ENCODE measurements at regions not wholly inside any gene's neighbourhood (a gene's known extent, or its start where the extent isn't known, plus 50 kb on each side); places are given as distances from the start of the nearest gene placed in this dataset.

DNA sequence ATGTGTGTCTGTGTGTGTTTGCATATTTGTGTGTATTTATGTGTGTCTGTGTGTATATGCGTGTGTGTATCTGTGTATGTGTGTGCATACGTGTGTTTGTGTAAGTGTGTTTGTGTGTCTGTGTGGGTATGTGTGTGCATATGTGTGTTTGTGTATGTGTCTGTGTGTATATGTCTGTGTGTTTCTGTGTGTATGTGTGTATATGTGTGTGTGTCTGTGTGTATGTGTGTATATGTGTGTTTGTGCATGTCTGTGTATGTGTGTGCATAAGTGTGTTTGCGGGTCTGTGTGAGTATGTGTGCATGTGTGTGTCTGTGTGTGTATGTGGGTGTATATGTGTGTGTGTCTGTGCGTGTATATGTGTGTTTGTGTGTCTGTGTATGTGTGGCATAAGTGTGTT is 1030.5 kb upstream of the TMEM132C start:
- TF ChIP-seq, protein P1, sequence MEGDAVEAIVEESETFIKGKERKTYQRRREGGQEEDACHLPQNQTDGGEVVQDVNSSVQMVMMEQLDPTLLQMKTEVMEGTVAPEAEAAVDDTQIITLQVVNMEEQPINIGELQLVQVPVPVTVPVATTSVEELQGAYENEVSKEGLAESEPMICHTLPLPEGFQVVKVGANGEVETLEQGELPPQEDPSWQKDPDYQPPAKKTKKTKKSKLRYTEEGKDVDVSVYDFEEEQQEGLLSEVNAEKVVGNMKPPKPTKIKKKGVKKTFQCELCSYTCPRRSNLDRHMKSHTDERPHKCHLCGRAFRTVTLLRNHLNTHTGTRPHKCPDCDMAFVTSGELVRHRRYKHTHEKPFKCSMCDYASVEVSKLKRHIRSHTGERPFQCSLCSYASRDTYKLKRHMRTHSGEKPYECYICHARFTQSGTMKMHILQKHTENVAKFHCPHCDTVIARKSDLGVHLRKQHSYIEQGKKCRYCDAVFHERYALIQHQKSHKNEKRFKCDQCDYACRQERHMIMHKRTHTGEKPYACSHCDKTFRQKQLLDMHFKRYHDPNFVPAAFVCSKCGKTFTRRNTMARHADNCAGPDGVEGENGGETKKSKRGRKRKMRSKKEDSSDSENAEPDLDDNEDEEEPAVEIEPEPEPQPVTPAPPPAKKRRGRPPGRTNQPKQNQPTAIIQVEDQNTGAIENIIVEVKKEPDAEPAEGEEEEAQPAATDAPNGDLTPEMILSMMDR (conservative IDR thresholded peaks at IDR 0.05; ENCODE audit: low read depth, low read length), result no peak
- no peak overlapping the region for H3K4me3 ChIP-seq (ENCODE audit: low read depth, low read length)
- no peak for DNase-seq (ENCODE audit: low read depth)

DNA sequence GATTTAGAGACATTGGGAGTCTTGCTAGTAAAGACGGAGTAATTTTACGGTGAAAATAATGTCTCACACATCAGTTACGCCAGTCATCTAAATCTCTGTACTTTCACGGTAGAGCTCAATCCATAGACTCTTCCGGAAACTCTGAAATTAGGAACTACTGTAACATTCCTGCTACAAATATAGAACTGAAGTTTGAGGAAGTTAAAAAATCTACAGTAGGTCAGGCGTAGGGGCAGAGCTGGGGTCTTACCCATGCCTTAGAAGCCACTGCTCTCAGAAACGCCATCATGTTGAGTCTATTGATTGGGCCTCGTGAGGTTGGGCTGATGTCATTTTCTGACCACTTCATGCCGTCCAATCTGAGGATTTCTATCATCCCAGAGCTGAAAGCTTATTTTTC is 1029.8 kb upstream of the TMEM132C start:
- TF ChIP-seq, protein P1 (conservative IDR thresholded peaks at IDR 0.05; ENCODE audit: low read depth, low read length), result no peak
- no peak overlapping the region for H3K4me3 ChIP-seq (ENCODE audit: low read depth, low read length)
- DNase-seq (ENCODE audit: low read depth), result no peak

DNA sequence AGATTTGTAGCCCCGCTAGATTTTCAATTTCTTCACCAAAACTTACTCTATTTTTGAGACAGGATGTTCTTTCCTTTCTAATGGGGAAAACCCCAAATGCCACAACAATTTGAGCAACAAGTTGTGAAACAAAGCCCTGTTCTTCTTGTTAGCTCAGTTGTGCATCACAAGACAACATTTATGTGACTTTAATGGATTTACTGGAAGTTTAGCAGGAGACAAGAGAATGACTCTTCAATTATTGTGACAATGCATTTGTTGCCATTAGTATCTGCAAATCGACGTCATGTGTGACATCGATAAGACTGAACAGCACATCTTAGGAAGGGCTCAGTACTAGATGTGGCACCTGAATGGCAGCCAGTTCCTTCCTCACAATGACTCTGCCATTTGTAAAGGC is 1028.9 kb upstream of the TMEM132C start:
- DNase-seq (ENCODE audit: low read depth), result no peak
- H3K4me3 ChIP-seq (ENCODE audit: low read depth, low read length), result no peak overlapping the region
- TF ChIP-seq, protein P1 (conservative IDR thresholded peaks at IDR 0.05; ENCODE audit: low read depth, low read length), result no peak

DNA sequence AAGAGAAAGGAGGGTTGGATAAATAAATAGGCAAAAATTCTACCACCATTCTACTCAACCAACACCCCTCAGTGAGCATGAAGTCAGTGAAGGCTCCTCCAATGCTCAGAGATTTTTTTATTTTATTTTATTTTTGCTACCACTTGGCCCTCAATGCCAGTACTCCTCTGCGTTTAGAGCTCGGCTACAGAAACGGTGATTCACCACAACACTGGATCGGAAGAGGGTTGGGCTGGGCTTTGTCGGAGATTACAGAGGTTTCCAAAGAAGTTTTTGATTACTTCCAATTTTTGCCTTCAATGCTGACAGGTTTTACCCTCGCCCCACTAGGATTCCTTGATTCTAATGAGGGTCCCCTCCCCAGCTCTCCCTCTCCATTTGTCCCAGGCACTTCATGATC is 1027.2 kb upstream of the TMEM132C start:
- H3K4me3 ChIP-seq (ENCODE audit: low read depth, low read length), result no peak overlapping the region
- DNase-seq (ENCODE audit: low read depth), result no peak
- TF ChIP-seq, protein P1 (conservative IDR thresholded peaks at IDR 0.05; ENCODE audit: low read depth, low read length), result no peak

- H3K4me3 ChIP-seq (ENCODE audit: low read depth, low read length), result no peak overlapping the region
- no peak for DNase-seq (ENCODE audit: low read depth)
- TF ChIP-seq, protein P1 (conservative IDR thresholded peaks at IDR 0.05; ENCODE audit: low read depth, low read length), result no peak
Measured at GRCh38 chr12:127240249-127240929, 1026.6 kb upstream of the TMEM132C start.

DNA sequence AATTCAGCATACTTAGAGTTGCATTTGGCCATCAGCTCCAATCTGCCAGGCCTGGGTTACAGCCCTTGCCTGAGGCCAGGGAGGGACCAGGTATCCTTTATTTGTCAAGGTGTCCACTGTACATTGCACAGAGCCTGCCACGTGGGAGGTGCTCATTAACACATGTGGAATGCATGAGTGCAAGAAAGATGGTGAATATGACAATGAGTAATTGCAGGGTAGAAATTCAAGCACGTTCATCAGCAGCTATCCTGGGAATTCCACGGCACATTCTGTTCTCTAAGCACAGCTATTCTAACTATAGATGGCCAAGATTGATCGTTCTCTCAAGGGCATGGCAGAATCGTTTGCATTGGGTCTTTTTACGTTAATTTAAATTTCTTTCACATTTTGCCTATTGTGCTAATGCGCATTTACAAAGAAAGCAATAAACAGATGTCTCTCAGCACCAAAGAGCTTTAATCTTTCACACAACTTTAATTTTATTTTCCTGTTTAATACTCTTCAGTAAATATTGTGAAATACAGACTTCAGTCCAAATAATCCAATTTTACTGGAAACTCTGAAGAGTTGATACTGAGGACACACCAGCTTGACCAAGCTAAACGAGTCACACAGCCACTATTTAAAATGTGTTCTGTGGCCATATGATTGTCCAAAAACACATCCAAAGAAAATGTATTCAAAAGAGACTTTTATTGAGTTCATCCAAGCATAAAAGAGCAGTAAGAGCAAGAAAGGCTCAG is 1025.7 kb upstream of the TMEM132C start:
- TF ChIP-seq, protein P1 (conservative IDR thresholded peaks at IDR 0.05; ENCODE audit: low read depth, low read length), result no peak
- DNase-seq (ENCODE audit: low read depth), result no peak
- no peak overlapping the region for H3K4me3 ChIP-seq (ENCODE audit: low read depth, low read length)
